HL-60 (cell line): ENCODE measurements at regions not wholly inside any gene's neighbourhood (a gene's known extent, or its start where the extent isn't known, plus 50 kb on each side); places are given as distances from the start of the nearest gene placed in this dataset.

Experiments used
- DNase-seq, 2 experiments: peaks; one replicate each; pipeline ENCODE4 v3.0.0-alpha.2; 2010 to 2020; ENCODE audit warnings: low read depth in 1 of 2, low spot score in 1 of 2
- H3K27ac ChIP-seq: fragments of 250-450 bp; sonication (Bioruptor Pico); replicated peaks from 2 replicates; pipeline ENCODE4 v1.5.1; 2020; ENCODE audit warnings: mild to moderate bottlenecking, moderate library complexity
- H3K27me3 ChIP-seq: fragments of 250-450 bp; sonication (Bioruptor Pico); 2 replicates; pipeline ENCODE4 v1.5.1; 2021; ENCODE audit warnings: mild to moderate bottlenecking, moderate library complexity; ENCODE audit not compliant: insufficient read depth, poor library complexity, severe bottlenecking
- H3K4me3 ChIP-seq: replicated peaks from 2 replicates; pipeline ENCODE4 v1.5.1; 2011; ENCODE audit warnings: mild to moderate bottlenecking, control low read depth, low read length; ENCODE audit not compliant: insufficient read depth
- CTCF ChIP-seq: IDR thresholded peaks from one replicate; pipeline ENCODE4 v1.5.1; 2011; ENCODE audit warnings: low read length, control low read depth, inconsistent platforms; ENCODE audit not compliant: insufficient read depth
- GABPA ChIP-seq: IDR thresholded peaks from 2 replicates; pipeline ENCODE4 v1.6.1; 2012; ENCODE audit warnings: low read depth
- POLR2AphosphoS5 ChIP-seq: IDR thresholded peaks from 2 replicates; pipeline ENCODE4 v1.6.1; 2012; ENCODE audit warnings: low read depth
- REST ChIP-seq: IDR thresholded peaks from 2 replicates; pipeline ENCODE4 v1.6.1; 2012; ENCODE audit warnings: low read depth; ENCODE audit not compliant: insufficient replicate concordance
- SPI1 ChIP-seq: IDR thresholded peaks from 2 replicates; pipeline ENCODE4 v1.6.1; 2012; ENCODE audit warnings: low read depth, mild to moderate bottlenecking, borderline replicate concordance

GRCh38 chr9:107215381-107215780, 67.7 kb upstream of the RAD23B start:
- Histone ChIP-seq H3K27me3 (no peaks in the 10 kb centered on the region), H3K4me3 (no peak overlapping the region)
- DNase-seq: no peak

GRCh38 chr9:107216329-107216728, 66.8 kb upstream of the RAD23B start:
- Histone ChIP-seq H3K27ac (no peak overlapping the region), H3K4me3 (no peak overlapping the region), H3K27me3 (no peaks in the 10 kb centered on the region)
- no peak for DNase-seq
- TF ChIP-seq CTCF: no peak
- TF ChIP-seq SPI1: no peak
- TF ChIP-seq REST: no peak
- no peak for TF ChIP-seq GABPA
- no peak for TF ChIP-seq POLR2AphosphoS5

More at GRCh38 chr9:107215381-107215780, 67.7 kb upstream of the RAD23B start:
- H3K27ac ChIP-seq: no peak overlapping the region
- TF ChIP-seq REST: no peak
- TF ChIP-seq GABPA: no peak
- no peak for TF ChIP-seq CTCF
- TF ChIP-seq SPI1: no peak
- no peak for TF ChIP-seq POLR2AphosphoS5

- no peak overlapping the region for H3K4me3 ChIP-seq
- H3K27ac ChIP-seq: no peak overlapping the region
- no peaks in the 10 kb centered on the region for H3K27me3 ChIP-seq
- TF ChIP-seq POLR2AphosphoS5: no peak
- TF ChIP-seq REST: no peak
- TF ChIP-seq SPI1: peak; percentile 52; the same call in 1 of the 2 replicates
- TF ChIP-seq CTCF: no peak
- TF ChIP-seq GABPA: no peak
- DNase-seq: no peak
Observed at GRCh38 chr9:107218829-107219485, 64.1 kb upstream of the RAD23B start.
